Fibroblast of lung (primary cell): ENCODE measurements at regions not wholly inside any gene's neighbourhood (a gene's known extent, or its start where the extent isn't known, plus 50 kb on each side); places are given as distances from the start of the nearest gene placed in this dataset.

Experiments used
- DNase-seq, 2 donors: peaks; one replicate each; pipeline versions ENCODE4 v3.0.0 to v3.0.0-alpha.2; 2010; ENCODE audit warnings: low read depth in 2 of 2
- H2AFZ ChIP-seq: 2 replicates; pipeline ENCODE4 v1.5.1; 2012; ENCODE audit warnings: low read length, control low read depth, inconsistent platforms
- H3K27ac ChIP-seq: 2 replicates; pipeline ENCODE4 v1.5.1; 2011; ENCODE audit warnings: low read length, control low read depth; ENCODE audit not compliant: insufficient read depth
- H3K27me3 ChIP-seq: 2 replicates; pipeline ENCODE4 v1.5.1; 2011; ENCODE audit warnings: mild to moderate bottlenecking, low read length; ENCODE audit not compliant: control insufficient read depth, insufficient read depth
- H3K36me3 ChIP-seq: 2 replicates; pipeline ENCODE4 v1.5.1; 2011; ENCODE audit warnings: low read length; ENCODE audit not compliant: control insufficient read depth, insufficient read depth
- H3K4me1 ChIP-seq: 2 replicates; pipeline ENCODE4 v1.5.1; 2011; ENCODE audit warnings: low read length; ENCODE audit not compliant: control insufficient read depth, insufficient read depth; ENCODE audit errors: extremely low read depth
- H3K4me2 ChIP-seq: 2 replicates; pipeline ENCODE4 v1.5.1; 2011; ENCODE audit warnings: low read length, control low read depth; ENCODE audit not compliant: insufficient read depth; ENCODE audit errors: extremely low read depth
- H3K4me3 ChIP-seq, 4 experiments: fragments of 200-600 bp in 1 of 4; sonication (generic) in 1 of 4; replicated peaks in 1 of 4; 2 replicates each; pipeline ENCODE4 v1.5.1; 2011 to 2016; ENCODE audit warnings: low read length in 4 of 4, low read depth in 3 of 4, mild to moderate bottlenecking in 3 of 4, control low read depth in 2 of 4, inconsistent platforms in 1 of 4, mixed read lengths in 1 of 4; ENCODE audit not compliant: insufficient read depth in 1 of 4; ENCODE audit errors: control extremely low read depth in 1 of 4
- H3K79me2 ChIP-seq: 2 replicates; pipeline ENCODE4 v1.5.1; 2012; ENCODE audit warnings: mild to moderate bottlenecking, low read length, inconsistent platforms; ENCODE audit not compliant: control insufficient read depth, insufficient read depth
- H3K9ac ChIP-seq: 2 replicates; pipeline ENCODE4 v1.5.1; 2011; ENCODE audit warnings: mild to moderate bottlenecking, low read length, control low read depth; ENCODE audit not compliant: insufficient read depth
- H3K9me3 ChIP-seq: 2 replicates; pipeline ENCODE4 v1.5.1; 2012; ENCODE audit warnings: low read depth, low read length; ENCODE audit not compliant: control insufficient read depth, insufficient read depth
- H4K20me1 ChIP-seq: 2 replicates; pipeline ENCODE4 v1.5.1; 2011; ENCODE audit warnings: low read length; ENCODE audit not compliant: control insufficient read depth, insufficient read depth; ENCODE audit errors: extremely low read depth
- EZH2 ChIP-seq: IDR thresholded peaks from 2 replicates; pipeline ENCODE4 v1.5.1; 2012; ENCODE audit warnings: low read length, control low read depth, mild to moderate bottlenecking; ENCODE audit errors: missing control alignments
- TF ChIP-seq, protein P1 (sequence below), 2 donors: IDR thresholded peaks in 1 of 2; conservative IDR thresholded peaks in 1 of 2; 1 replicate in 1 of 2; 2 replicates in 1 of 2; pipeline ENCODE4 v1.5.1; 2011 to 2012; ENCODE audit warnings: low read length in 2 of 2, control low read depth in 1 of 2, inconsistent platforms in 1 of 2, low read depth in 1 of 2, mild to moderate bottlenecking in 1 of 2

DNA sequence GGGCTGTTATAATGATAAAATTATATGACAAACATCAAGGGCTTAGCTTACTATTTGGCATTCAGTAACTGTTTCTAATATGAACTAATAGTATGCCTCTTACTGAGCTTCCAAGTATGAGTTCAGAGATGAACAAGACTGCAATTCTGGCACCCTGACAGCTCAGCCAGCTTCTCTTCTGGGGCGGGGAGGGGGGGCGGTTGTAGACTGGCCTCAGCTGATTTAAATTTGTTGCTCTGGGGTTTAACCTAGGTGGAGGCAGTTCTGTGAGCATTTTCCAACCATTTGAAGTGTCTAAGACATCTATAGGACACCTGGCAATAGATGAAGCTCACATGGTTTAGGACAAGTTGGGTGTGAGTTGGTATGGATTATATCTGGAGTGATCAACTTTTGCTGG lies 401.9 kb downstream of the QKI start:
- H3K27me3 ChIP-seq: no peaks in the 10 kb centered on the region
- H3K27ac ChIP-seq: no peak overlapping the region
- no peak overlapping the region for H3K9ac ChIP-seq
- H3K36me3 ChIP-seq: no peaks in the 10 kb centered on the region
- H3K4me1 ChIP-seq: peaks cover 5% of the 10 kb centered on the region
- H4K20me1 ChIP-seq: no peaks in the 10 kb centered on the region
- H3K4me3 ChIP-seq: no peak overlapping the region
- TF ChIP-seq, protein P1, sequence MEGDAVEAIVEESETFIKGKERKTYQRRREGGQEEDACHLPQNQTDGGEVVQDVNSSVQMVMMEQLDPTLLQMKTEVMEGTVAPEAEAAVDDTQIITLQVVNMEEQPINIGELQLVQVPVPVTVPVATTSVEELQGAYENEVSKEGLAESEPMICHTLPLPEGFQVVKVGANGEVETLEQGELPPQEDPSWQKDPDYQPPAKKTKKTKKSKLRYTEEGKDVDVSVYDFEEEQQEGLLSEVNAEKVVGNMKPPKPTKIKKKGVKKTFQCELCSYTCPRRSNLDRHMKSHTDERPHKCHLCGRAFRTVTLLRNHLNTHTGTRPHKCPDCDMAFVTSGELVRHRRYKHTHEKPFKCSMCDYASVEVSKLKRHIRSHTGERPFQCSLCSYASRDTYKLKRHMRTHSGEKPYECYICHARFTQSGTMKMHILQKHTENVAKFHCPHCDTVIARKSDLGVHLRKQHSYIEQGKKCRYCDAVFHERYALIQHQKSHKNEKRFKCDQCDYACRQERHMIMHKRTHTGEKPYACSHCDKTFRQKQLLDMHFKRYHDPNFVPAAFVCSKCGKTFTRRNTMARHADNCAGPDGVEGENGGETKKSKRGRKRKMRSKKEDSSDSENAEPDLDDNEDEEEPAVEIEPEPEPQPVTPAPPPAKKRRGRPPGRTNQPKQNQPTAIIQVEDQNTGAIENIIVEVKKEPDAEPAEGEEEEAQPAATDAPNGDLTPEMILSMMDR (conservative IDR thresholded peaks at IDR 0.05 in 1 of 2, IDR thresholded peaks at IDR 0.05 in 1 of 2; ENCODE audit: low read depth in 1 of 2, low read length in 2 of 2): no peak
- TF ChIP-seq EZH2: no peak
- no peak overlapping the region for H3K4me2 ChIP-seq
- no peak overlapping the region for H2AFZ ChIP-seq
- peak in 1 of 2 donors; percentile 28 for DNase-seq
- H3K9me3 ChIP-seq: no peaks in the 10 kb centered on the region
- no peaks in the 10 kb centered on the region for H3K79me2 ChIP-seq

DNA sequence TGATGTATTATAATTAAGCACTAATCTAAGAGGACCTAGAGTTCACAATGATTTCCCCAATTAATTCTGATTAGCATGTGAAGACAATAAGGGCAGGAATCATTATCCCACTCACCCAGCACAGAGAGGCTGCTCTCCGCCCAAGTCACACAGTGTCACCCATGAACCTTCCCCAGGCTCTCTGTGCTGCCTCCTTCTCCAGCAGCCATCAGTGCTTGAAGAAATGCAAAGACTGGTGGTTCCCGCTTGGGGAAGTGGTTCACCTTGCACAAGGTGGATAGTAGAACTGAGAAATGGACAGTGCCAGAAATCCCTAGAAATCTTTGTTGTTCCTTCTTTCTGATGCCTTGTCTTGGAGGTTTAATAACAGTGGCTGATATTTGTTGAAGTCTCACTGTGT lies 401.3 kb downstream of the QKI start:
- Histone ChIP-seq H3K4me3 (no peak overlapping the region), H4K20me1 (no peaks in the 10 kb centered on the region), H3K36me3 (no peaks in the 10 kb centered on the region), H3K9ac (no peak overlapping the region), H3K9me3 (no peaks in the 10 kb centered on the region), H2AFZ (no peak overlapping the region), H3K4me1 (peaks cover 5% of the 10 kb centered on the region), H3K27ac (no peak overlapping the region), H3K79me2 (no peaks in the 10 kb centered on the region), H3K27me3 (no peaks in the 10 kb centered on the region), H3K4me2 (no peak overlapping the region)
- DNase-seq: no peak
- no peak for TF ChIP-seq EZH2
- TF ChIP-seq, protein P1 (conservative IDR thresholded peaks at IDR 0.05 in 1 of 2, IDR thresholded peaks at IDR 0.05 in 1 of 2; ENCODE audit: low read depth in 1 of 2, low read length in 2 of 2): no peak

DNA sequence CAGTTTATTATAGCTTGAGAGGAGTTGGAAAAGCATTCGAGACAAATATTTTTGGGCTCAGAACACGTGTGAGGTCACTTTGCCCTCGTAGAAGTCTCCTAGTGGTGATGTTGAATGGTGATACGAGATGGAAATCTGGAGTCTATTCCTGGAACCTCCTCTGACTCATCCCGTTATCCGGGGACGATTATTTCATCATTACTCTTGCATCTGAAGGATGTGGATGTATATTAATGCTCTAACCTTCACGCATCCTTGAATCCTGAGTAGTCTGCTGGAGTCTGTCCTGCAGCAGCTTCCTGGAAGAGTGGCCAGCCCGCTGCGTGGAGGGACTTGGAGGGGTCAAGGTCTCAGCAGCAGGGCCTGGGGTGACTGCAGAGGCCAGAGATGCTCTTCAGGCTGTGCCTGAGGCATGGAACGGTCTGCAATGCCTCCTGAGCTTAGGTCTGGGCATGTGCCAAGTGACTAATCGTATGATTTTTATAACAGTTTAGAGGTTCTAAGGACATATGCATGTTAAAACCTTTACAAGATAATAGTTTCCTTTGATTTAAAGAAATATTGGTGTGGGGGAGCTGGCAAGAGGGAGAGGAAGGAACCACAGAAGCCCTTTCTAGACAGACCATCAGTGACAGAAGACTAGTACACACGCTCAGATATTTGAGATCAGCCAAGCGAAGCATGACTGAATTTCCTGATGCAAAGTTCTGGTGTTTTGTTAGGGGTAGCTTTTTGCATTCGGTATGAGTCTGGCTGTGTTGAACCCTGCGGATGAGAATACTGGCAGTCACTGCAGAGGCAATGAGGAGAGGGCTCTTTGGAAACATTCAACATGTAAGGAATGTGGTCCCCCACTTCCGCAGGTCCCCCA lies 400.2 kb downstream of the QKI start:
- no peak for TF ChIP-seq EZH2
- TF ChIP-seq, protein P1 (conservative IDR thresholded peaks at IDR 0.05 in 1 of 2, IDR thresholded peaks at IDR 0.05 in 1 of 2; ENCODE audit: low read depth in 1 of 2, low read length in 2 of 2): no peak

More for the DNA sequence above, 400.2 kb downstream of the QKI start:
- Histone ChIP-seq H3K27ac (peak overlapping the region; percentile 74), H3K79me2 (no peaks in the 10 kb centered on the region), H3K27me3 (no peaks in the 10 kb centered on the region), H3K9me3 (no peaks in the 10 kb centered on the region), H3K4me3 (no peak overlapping the region), H3K9ac (no peak overlapping the region), H4K20me1 (no peaks in the 10 kb centered on the region), H3K36me3 (no peaks in the 10 kb centered on the region), H2AFZ (no peak overlapping the region), H3K4me2 (no peak overlapping the region), H3K4me1 (peaks cover 5% of the 10 kb centered on the region)
- peak; percentile 87 to 97 for DNase-seq
